ENCODE measurements at regions not wholly inside any gene's neighbourhood (a gene's known extent, or its start where the extent isn't known, plus 50 kb on each side); places are given as distances from the start of the nearest gene placed in this dataset.

- TF ChIP-seq CTCF (IDR thresholded peaks at IDR 0.05) (no peak), POLR2A (IDR thresholded peaks at IDR 0.05) (no peak)
These were observed 213.3 kb downstream of the KATNAL1 start for GRCh38 chr13:30094015-30094414.
